ENCODE measurements at regions not wholly inside any gene's neighbourhood (a gene's known extent, or its start where the extent isn't known, plus 50 kb on each side); places are given as distances from the start of the nearest gene placed in this dataset.

DNA sequence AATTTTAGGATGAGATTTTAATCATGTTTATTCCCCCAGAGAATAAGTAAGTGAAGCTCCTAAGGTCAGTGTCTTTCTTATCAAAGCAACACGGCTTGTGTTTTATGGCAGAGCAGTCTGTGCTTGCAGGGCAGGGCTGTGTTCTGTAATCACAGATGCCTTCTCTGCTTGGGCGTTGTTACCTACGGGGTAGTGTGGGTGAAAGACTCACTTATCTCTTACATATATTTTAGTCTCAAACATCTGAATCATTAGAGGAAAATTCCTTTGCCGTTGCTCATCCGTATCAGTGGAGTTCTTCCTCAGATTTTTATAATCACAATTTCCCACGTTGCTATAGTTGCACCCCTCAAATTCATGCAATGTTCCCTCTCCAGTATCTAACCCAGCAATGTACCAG lies 271.7 kb upstream of the MEIS2 start:
- H3K9ac ChIP-seq (ENCODE audit: low read depth in 2 of 2, low read length in 2 of 2) = no peak overlapping the region
- no peaks in the 10 kb centered on the region for H3K9me3 ChIP-seq
- no peaks in the 10 kb centered on the region for H3K36me3 ChIP-seq
- TF ChIP-seq, protein P1, sequence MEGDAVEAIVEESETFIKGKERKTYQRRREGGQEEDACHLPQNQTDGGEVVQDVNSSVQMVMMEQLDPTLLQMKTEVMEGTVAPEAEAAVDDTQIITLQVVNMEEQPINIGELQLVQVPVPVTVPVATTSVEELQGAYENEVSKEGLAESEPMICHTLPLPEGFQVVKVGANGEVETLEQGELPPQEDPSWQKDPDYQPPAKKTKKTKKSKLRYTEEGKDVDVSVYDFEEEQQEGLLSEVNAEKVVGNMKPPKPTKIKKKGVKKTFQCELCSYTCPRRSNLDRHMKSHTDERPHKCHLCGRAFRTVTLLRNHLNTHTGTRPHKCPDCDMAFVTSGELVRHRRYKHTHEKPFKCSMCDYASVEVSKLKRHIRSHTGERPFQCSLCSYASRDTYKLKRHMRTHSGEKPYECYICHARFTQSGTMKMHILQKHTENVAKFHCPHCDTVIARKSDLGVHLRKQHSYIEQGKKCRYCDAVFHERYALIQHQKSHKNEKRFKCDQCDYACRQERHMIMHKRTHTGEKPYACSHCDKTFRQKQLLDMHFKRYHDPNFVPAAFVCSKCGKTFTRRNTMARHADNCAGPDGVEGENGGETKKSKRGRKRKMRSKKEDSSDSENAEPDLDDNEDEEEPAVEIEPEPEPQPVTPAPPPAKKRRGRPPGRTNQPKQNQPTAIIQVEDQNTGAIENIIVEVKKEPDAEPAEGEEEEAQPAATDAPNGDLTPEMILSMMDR (IDR thresholded peaks at IDR 0.05) = no peak
- no peak for DNase-seq
- H3K4me1 ChIP-seq = no peaks in the 10 kb centered on the region
- H3K27me3 ChIP-seq = no peaks in the 10 kb centered on the region
- H3K27ac ChIP-seq = no peak overlapping the region
- no peak overlapping the region for H3K4me3 ChIP-seq
- intact Hi-C loops (cut with DNase I) = no loop called here

DNA sequence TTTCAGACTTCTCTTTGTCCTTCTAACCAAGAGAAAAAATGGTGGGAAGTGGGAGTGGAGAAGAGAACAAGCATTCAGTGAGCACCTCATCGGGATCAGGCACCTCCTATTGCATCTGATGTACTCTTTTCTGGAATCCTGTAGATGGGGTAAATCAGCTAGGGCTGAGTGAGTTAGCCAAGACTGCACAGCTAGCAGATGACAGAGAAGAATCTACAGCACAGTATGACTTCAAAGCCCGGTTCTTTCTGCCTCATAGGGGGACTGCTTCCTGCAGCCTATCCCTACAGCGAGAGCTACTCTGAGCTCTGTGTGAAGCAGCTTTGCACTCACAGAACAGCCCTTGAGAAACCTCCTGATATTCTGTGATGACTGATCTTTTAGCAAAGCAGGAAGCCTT lies 275.2 kb upstream of the MEIS2 start:
- H3K27me3 ChIP-seq = no peaks in the 10 kb centered on the region
- H3K4me1 ChIP-seq = no peaks in the 10 kb centered on the region
- intact Hi-C loops (cut with DNase I) = no loop called here
- H3K9ac ChIP-seq (ENCODE audit: low read depth in 2 of 2, low read length in 2 of 2) = no peak overlapping the region
- TF ChIP-seq, protein P1 (IDR thresholded peaks at IDR 0.05) = no peak
- no peaks in the 10 kb centered on the region for H3K36me3 ChIP-seq
- no peak for DNase-seq
- no peak overlapping the region for H3K4me3 ChIP-seq
- no peak overlapping the region for H3K27ac ChIP-seq
- H3K9me3 ChIP-seq = no peaks in the 10 kb centered on the region

DNA sequence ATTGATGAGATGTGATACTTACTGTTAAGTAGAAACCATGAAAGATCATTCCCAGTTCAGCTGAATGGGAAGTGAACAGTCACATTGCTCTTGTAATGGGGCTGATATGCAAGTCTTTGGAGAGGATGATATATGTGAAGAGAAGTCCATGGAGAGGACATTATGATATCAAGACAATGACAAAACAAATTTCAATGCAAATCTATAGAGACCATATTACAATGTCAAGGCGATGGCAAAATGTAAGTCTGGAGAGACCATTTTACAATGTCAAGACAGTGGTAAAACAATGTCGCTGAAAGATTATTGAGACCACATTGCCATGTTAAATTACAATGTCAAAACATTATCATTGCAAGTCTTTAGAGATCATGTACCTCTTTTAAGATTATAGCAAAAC lies 277.1 kb upstream of the MEIS2 start:
- H3K27me3 ChIP-seq = no peaks in the 10 kb centered on the region
- DNase-seq = no peak
- intact Hi-C loops (cut with DNase I) = no loop called here
- H3K36me3 ChIP-seq = no peaks in the 10 kb centered on the region
- TF ChIP-seq, protein P1 (IDR thresholded peaks at IDR 0.05) = no peak
- H3K9ac ChIP-seq (ENCODE audit: low read depth in 2 of 2, low read length in 2 of 2) = no peak overlapping the region
- H3K4me1 ChIP-seq = no peaks in the 10 kb centered on the region
- H3K27ac ChIP-seq = no peak overlapping the region
- H3K9me3 ChIP-seq = no peaks in the 10 kb centered on the region
- H3K4me3 ChIP-seq = no peak overlapping the region

DNA sequence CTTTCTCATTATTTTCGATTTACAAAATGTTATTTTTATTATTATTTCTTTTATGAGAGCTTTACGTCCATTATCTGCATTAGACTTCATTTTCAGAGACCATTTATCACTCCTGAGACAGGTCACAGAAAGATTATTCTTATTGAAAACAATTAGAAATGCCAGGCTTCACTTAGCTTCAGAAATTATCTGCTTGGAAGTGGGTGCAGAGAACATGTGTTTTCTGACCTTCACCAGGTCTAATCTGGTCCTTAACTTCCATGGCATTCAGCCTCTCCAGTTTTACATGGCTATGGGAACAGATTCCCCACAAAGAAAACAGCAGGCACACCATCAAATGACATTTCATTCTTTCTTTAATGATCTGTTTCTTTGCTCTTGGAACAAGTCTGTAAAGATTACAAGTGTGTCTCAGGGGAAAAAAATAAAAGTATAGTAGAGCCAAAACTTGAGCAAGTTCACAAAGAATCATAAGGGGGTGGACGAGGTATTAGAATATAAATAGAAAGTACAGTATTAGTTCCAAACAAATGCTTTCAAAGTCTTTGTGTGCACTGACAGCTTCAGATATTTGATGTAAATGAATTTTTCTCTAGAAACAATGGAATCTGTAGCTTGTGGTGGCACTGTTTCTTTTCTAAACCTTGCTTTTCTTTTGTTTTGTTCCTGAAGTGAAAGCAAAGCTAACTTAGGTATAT lies 294.2 kb upstream of the MEIS2 start:
- H3K27ac ChIP-seq = no peak overlapping the region
- H3K4me3 ChIP-seq = no peak overlapping the region
- H3K27me3 ChIP-seq = no peaks in the 10 kb centered on the region
- no peaks in the 10 kb centered on the region for H3K9me3 ChIP-seq
- no peak for DNase-seq
- no peak overlapping the region for H3K9ac ChIP-seq (ENCODE audit: low read depth in 2 of 2, low read length in 2 of 2)
- TF ChIP-seq, protein P1 (IDR thresholded peaks at IDR 0.05) = no peak
- no peaks in the 10 kb centered on the region for H3K36me3 ChIP-seq
- no peaks in the 10 kb centered on the region for H3K4me1 ChIP-seq
- intact Hi-C loops (cut with DNase I) = no loop called here

DNA sequence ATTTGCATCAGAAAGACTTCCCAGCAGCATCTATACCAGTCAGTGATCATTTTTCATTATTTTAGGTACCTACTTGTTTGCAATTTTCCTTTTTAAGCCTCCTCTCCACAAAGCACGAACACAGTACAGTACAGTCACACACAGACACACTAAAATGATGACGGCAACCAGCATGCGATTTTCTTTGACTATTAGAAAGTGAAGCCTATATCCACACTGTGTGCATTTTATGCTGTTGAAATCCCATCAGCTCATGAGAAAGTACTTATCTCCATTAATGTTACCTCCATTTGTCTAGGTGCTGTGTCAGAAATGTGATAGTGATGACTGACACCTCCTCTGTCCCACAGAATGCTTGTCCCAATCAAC lies 294.7 kb upstream of the MEIS2 start:
- Histone ChIP-seq H3K9ac (ENCODE audit: low read depth in 2 of 2, low read length in 2 of 2) (no peak overlapping the region), H3K9me3 (no peaks in the 10 kb centered on the region), H3K4me3 (no peak overlapping the region), H3K27ac (no peak overlapping the region), H3K4me1 (no peaks in the 10 kb centered on the region), H3K27me3 (no peaks in the 10 kb centered on the region), H3K36me3 (no peaks in the 10 kb centered on the region)
- no peak for DNase-seq
- TF ChIP-seq, protein P1 (IDR thresholded peaks at IDR 0.05) = no peak
- intact Hi-C loops (cut with DNase I) = no loop called here
